SK-N-SH treated with all-trans-retinoic acid at 6 μM for 48 hours (cell line): ENCODE measurements at regions not wholly inside any gene's neighbourhood (a gene's known extent, or its start where the extent isn't known, plus 50 kb on each side); places are given as distances from the start of the nearest gene placed in this dataset.

ENCODE experiments used
- ATAC-seq: fragments of 200-7000 bp; cut with Tn5 transposase; 3 replicates; pipeline ENCODE4 v1.9.1; 2020; ENCODE audit warnings: mild to moderate bottlenecking, moderate library complexity
- ARNTL ChIP-seq: fragments of 450-650 bp; formaldehyde crosslinking; IDR thresholded peaks from 2 replicates; pipeline ENCODE4 v1.5.0; 2020; ENCODE audit warnings: low read depth, mild to moderate bottlenecking, moderate library complexity, borderline replicate concordance
- BACH2 ChIP-seq: fragments of 250-450 bp; sonication (Bioruptor Pico); IDR thresholded peaks from 2 replicates; pipeline ENCODE4 v1.9.0; 2021; ENCODE audit warnings: mild to moderate bottlenecking, borderline replicate concordance
- CSDC2 ChIP-seq: fragments of 250-450 bp; sonication (Bioruptor Pico); IDR thresholded peaks from 2 replicates; pipeline ENCODE4 v1.5.0; 2020; ENCODE audit warnings: mild to moderate bottlenecking, moderate library complexity
- ESRRG ChIP-seq: fragments of 250-450 bp; sonication (Bioruptor Pico); IDR thresholded peaks from 2 replicates; pipeline ENCODE4 v1.6.1; 2021; ENCODE audit warnings: mild to moderate bottlenecking
- GLIS3 ChIP-seq: fragments of 250-450 bp; sonication (Bioruptor Pico); IDR thresholded peaks from 2 replicates; pipeline ENCODE4 v1.5.0; 2020; ENCODE audit warnings: mild to moderate bottlenecking, moderate library complexity
- ISL1 ChIP-seq: fragments of 250-450 bp; sonication (Bioruptor Pico); IDR thresholded peaks from 2 replicates; pipeline ENCODE4 v2.1.2; 2022; ENCODE audit warnings: mild to moderate bottlenecking, moderate library complexity
- OSR1 ChIP-seq: fragments of 250-450 bp; sonication (Bioruptor Pico); IDR thresholded peaks from 2 replicates; pipeline ENCODE4 v1.8.0; 2022; ENCODE audit warnings: moderate library complexity, mild to moderate bottlenecking, inconsistent platforms
- PPARA ChIP-seq: fragments of 250-450 bp; sonication (Bioruptor Pico); IDR thresholded peaks from 2 replicates; pipeline ENCODE4 v1.5.0; 2020; ENCODE audit warnings: mild to moderate bottlenecking, borderline replicate concordance
- RARB ChIP-seq: fragments of 250-450 bp; sonication (Bioruptor Pico); IDR thresholded peaks from 2 replicates; pipeline ENCODE4 v1.8.0; 2021; ENCODE audit warnings: mild to moderate bottlenecking, moderate library complexity
- SNAI2 ChIP-seq: fragments of 250-450 bp; sonication (Bioruptor Pico); IDR thresholded peaks from 2 replicates; pipeline ENCODE4 v1.5.0; 2020; ENCODE audit warnings: mild to moderate bottlenecking, moderate library complexity
- TCF4 ChIP-seq: fragments of 250-450 bp; sonication (Bioruptor Pico); IDR thresholded peaks from 2 replicates; pipeline ENCODE4 v1.8.0; 2021; ENCODE audit warnings: mild to moderate bottlenecking, moderate library complexity, borderline replicate concordance
- TOX ChIP-seq: fragments of 250-450 bp; sonication (Bioruptor Pico); IDR thresholded peaks from 2 replicates; pipeline ENCODE4 v1.8.0; 2021; ENCODE audit warnings: mild to moderate bottlenecking, moderate library complexity, borderline replicate concordance
- ZC3H10 ChIP-seq: fragments of 250-450 bp; sonication (Bioruptor Pico); IDR thresholded peaks from 2 replicates; pipeline ENCODE4 v1.5.1; 2021; ENCODE audit warnings: mild to moderate bottlenecking, moderate library complexity
- ZFP3 ChIP-seq: fragments of 250-450 bp; sonication (Bioruptor Pico); IDR thresholded peaks from 2 replicates; pipeline ENCODE4 v1.5.0; 2020; ENCODE audit warnings: mild to moderate bottlenecking, moderate library complexity
- ZNF565 ChIP-seq: fragments of 450-650 bp; formaldehyde crosslinking; conservative IDR thresholded peaks from 2 replicates; pipeline ENCODE4 v1.5.0; 2020; ENCODE audit warnings: low read depth, mild to moderate bottlenecking, moderate library complexity
- ZNF70 ChIP-seq: fragments of 450-650 bp; formaldehyde crosslinking; IDR thresholded peaks from 2 replicates; pipeline ENCODE4 v1.5.0; 2020; ENCODE audit warnings: mild to moderate bottlenecking, moderate library complexity
- ZNF8 ChIP-seq: fragments of 450-650 bp; formaldehyde crosslinking; IDR thresholded peaks from 2 replicates; pipeline ENCODE4 v1.5.0; 2020; ENCODE audit warnings: mild to moderate bottlenecking, moderate library complexity
- TF ChIP-seq, protein P1 (sequence below): fragments of 250-450 bp; sonication (Bioruptor Pico); IDR thresholded peaks from 2 replicates; pipeline ENCODE4 v1.5.1; 2021; ENCODE audit warnings: mild to moderate bottlenecking, moderate library complexity
- TF ChIP-seq, protein P2 (sequence below): fragments of 250-450 bp; sonication (Bioruptor Pico); IDR thresholded peaks from 2 replicates; pipeline ENCODE4 v1.5.0; 2020; ENCODE audit warnings: mild to moderate bottlenecking, moderate library complexity
- TF ChIP-seq, protein P3 (sequence below): fragments of 250-450 bp; sonication (Bioruptor Pico); IDR thresholded peaks from 2 replicates; pipeline ENCODE4 v1.8.0; 2020; ENCODE audit warnings: mild to moderate bottlenecking, moderate library complexity, borderline replicate concordance
- TF ChIP-seq, protein P4 (sequence below): fragments of 250-450 bp; sonication (Bioruptor Pico); IDR thresholded peaks from 2 replicates; pipeline ENCODE4 v1.5.1; 2020; ENCODE audit warnings: low read depth, mild to moderate bottlenecking, moderate library complexity

DNA sequence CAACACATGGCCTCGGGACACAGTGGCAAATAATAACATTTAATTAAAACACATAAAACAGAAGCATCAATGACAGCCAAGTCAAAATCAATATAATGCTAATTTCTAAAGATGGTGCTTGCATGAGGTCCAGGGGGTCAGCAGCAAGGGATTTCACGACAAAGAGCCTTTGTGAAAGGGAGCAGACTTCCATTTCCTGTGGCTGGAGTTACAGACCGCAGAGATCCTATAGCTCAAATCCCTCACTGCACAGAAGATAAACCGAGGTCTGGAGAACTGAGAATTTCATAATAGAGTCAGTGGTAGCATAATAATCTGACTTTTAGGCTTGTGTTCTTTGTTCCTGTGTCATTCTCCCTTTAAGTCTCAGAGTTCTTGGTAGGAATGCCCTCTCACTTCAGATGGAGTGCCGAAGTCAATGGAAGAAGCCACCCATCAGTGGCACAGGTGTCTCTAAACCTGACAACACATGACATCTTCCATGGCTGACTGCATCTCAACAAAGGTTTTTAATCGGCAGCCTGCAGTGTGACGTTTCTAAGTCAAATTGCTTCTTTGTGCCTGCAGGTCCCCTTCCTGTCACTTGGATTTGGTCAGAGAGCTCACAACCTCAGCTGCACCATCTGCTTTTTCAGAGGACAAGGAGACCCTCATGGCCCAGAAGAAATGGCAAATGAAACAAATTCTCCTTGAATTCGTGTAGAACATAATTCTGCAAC, 67.4 kb downstream of the CARTPT start:
- TF ChIP-seq, protein P1, sequence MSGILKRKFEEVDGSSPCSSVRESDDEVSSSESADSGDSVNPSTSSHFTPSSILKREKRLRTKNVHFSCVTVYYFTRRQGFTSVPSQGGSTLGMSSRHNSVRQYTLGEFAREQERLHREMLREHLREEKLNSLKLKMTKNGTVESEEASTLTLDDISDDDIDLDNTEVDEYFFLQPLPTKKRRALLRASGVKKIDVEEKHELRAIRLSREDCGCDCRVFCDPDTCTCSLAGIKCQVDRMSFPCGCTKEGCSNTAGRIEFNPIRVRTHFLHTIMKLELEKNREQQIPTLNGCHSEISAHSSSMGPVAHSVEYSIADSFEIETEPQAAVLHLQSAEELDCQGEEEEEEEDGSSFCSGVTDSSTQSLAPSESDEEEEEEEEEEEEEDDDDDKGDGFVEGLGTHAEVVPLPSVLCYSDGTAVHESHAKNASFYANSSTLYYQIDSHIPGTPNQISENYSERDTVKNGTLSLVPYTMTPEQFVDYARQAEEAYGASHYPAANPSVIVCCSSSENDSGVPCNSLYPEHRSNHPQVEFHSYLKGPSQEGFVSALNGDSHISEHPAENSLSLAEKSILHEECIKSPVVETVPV (CRISPR knock-in tag) = no peak
- no peak for TF ChIP-seq ESRRG (CRISPR knock-in tag)
- TF ChIP-seq ZC3H10 (CRISPR knock-in tag) = no peak
- TF ChIP-seq, protein P2, sequence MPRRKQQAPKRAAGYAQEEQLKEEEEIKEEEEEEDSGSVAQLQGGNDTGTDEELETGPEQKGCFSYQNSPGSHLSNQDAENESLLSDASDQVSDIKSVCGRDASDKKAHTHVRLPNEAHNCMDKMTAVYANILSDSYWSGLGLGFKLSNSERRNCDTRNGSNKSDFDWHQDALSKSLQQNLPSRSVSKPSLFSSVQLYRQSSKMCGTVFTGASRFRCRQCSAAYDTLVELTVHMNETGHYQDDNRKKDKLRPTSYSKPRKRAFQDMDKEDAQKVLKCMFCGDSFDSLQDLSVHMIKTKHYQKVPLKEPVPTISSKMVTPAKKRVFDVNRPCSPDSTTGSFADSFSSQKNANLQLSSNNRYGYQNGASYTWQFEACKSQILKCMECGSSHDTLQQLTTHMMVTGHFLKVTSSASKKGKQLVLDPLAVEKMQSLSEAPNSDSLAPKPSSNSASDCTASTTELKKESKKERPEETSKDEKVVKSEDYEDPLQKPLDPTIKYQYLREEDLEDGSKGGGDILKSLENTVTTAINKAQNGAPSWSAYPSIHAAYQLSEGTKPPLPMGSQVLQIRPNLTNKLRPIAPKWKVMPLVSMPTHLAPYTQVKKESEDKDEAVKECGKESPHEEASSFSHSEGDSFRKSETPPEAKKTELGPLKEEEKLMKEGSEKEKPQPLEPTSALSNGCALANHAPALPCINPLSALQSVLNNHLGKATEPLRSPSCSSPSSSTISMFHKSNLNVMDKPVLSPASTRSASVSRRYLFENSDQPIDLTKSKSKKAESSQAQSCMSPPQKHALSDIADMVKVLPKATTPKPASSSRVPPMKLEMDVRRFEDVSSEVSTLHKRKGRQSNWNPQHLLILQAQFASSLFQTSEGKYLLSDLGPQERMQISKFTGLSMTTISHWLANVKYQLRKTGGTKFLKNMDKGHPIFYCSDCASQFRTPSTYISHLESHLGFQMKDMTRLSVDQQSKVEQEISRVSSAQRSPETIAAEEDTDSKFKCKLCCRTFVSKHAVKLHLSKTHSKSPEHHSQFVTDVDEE (CRISPR knock-in tag) = no peak
- TF ChIP-seq CSDC2 = no peak
- TF ChIP-seq ZNF565 = no peak
- TF ChIP-seq ARNTL (CRISPR knock-in tag) = no peak
- TF ChIP-seq, protein P3, sequence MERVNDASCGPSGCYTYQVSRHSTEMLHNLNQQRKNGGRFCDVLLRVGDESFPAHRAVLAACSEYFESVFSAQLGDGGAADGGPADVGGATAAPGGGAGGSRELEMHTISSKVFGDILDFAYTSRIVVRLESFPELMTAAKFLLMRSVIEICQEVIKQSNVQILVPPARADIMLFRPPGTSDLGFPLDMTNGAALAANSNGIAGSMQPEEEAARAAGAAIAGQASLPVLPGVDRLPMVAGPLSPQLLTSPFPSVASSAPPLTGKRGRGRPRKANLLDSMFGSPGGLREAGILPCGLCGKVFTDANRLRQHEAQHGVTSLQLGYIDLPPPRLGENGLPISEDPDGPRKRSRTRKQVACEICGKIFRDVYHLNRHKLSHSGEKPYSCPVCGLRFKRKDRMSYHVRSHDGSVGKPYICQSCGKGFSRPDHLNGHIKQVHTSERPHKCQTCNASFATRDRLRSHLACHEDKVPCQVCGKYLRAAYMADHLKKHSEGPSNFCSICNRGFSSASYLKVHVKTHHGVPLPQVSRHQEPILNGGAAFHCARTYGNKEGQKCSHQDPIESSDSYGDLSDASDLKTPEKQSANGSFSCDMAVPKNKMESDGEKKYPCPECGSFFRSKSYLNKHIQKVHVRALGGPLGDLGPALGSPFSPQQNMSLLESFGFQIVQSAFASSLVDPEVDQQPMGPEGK (CRISPR knock-in tag) = no peak
- no peak for TF ChIP-seq PPARA (CRISPR knock-in tag)
- no peak for TF ChIP-seq RARB (CRISPR knock-in tag)
- no peak for TF ChIP-seq ZNF8 (CRISPR knock-in tag)
- TF ChIP-seq ZNF70 (CRISPR knock-in tag) = no peak
- TF ChIP-seq, protein P4, sequence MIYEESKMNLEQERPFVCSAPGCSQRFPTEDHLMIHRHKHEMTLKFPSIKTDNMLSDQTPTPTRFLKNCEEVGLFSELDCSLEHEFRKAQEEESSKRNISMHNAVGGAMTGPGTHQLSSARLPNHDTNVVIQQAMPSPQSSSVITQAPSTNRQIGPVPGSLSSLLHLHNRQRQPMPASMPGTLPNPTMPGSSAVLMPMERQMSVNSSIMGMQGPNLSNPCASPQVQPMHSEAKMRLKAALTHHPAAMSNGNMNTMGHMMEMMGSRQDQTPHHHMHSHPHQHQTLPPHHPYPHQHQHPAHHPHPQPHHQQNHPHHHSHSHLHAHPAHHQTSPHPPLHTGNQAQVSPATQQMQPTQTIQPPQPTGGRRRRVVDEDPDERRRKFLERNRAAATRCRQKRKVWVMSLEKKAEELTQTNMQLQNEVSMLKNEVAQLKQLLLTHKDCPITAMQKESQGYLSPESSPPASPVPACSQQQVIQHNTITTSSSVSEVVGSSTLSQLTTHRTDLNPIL (CRISPR knock-in tag) = no peak
- TF ChIP-seq OSR1 (CRISPR knock-in tag) = no peak
- ATAC-seq = no peak

DNA sequence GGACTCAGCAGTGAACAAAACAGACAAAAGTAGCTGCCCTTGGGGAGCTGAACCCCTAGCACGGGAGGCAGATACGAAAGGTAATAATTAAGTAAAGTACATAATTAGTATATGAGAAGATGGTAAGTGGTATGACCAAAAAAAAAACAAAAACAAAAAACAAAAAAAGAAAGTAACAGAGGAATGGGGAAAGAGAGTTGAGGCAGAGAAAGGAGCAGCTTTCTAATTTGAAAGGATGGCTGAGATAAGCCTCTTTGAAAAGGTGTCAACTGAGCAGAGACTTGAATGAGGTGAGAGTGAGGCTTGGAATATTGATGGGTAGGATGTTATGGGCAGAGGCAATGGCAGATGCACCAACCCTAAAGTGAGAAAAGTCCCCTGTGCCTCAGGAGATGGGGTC, 69.7 kb downstream of the CARTPT start:
- ATAC-seq = no peak
- no peak for TF ChIP-seq ZFP3 (CRISPR knock-in tag)
- TF ChIP-seq, protein P4 (CRISPR knock-in tag) = no peak
- TF ChIP-seq CSDC2 = no peak
- TF ChIP-seq, protein P2 (CRISPR knock-in tag) = no peak
- TF ChIP-seq, protein P3 (CRISPR knock-in tag) = no peak
- TF ChIP-seq ARNTL (CRISPR knock-in tag) = no peak
- no peak for TF ChIP-seq ESRRG (CRISPR knock-in tag)
- no peak for TF ChIP-seq OSR1 (CRISPR knock-in tag)
- no peak for TF ChIP-seq TOX (CRISPR knock-in tag)
- TF ChIP-seq RARB (CRISPR knock-in tag) = no peak
- TF ChIP-seq PPARA (CRISPR knock-in tag) = no peak
- TF ChIP-seq, protein P1 (CRISPR knock-in tag) = no peak
- no peak for TF ChIP-seq BACH2 (CRISPR knock-in tag)
- no peak for TF ChIP-seq GLIS3 (CRISPR knock-in tag)
- no peak for TF ChIP-seq TCF4 (CRISPR knock-in tag)
- TF ChIP-seq SNAI2 (CRISPR knock-in tag) = no peak
- no peak for TF ChIP-seq ZNF70 (CRISPR knock-in tag)
- no peak for TF ChIP-seq ZC3H10 (CRISPR knock-in tag)
- no peak for TF ChIP-seq ISL1 (CRISPR knock-in tag)
- TF ChIP-seq, all 23 proteins: peak for 0
